PC-3 (cell line): ENCODE measurements at regions not wholly inside any gene's neighbourhood (a gene's known extent, or its start where the extent isn't known, plus 50 kb on each side); places are given as distances from the start of the nearest gene placed in this dataset.

Experiments used
- ATAC-seq: fragments of 200-7000 bp; cut with Tn5 transposase; 2 replicates; pipeline ENCODE4 v1.9.1; 2020; ENCODE audit warnings: mild to moderate bottlenecking, moderate library complexity
- BruUV-seq: library from RNA; stranded (reverse); fragments of 400-500 nt; replicated peaks from 2 replicates; lab custom pipeline; 2021; lab: Mats Ljungman, UMichigan
- CTCF ChIA-PET: fragments of 300-600 bp; sonication (Branson Sonifier 250); formaldehyde crosslinking; loops from one replicate; lab custom pipeline; 2022; ENCODE audit warnings: antibody characterized with exemption; lab: Charles Lee
- POLR2A ChIA-PET: fragments of 300-600 bp; sonication (Branson Sonifier 250); formaldehyde crosslinking; loops from one replicate; lab custom pipeline; 2022; ENCODE audit warnings: antibody characterized with exemption; ENCODE audit not compliant: unreplicated experiment; lab: Charles Lee
- DNase-seq: peaks from one replicate; pipeline ENCODE4 v3.0.0-alpha.2; 2015
- H2AFZ ChIP-seq: fragments of 300-600 bp; sonication (generic); 2 replicates; pipeline ENCODE4 v1.6.0; 2016; ENCODE audit warnings: antibody characterized with exemption, low read length
- H3F3A ChIP-seq: fragments of 300-600 bp; sonication (generic); one replicate; pipeline ENCODE4 v1.6.0; 2017; ENCODE audit warnings: antibody characterized with exemption, low read length, control low read depth, mild to moderate bottlenecking; ENCODE audit not compliant: unreplicated experiment
- H3K27ac ChIP-seq: fragments of 300-600 bp; sonication (generic); 2 replicates; pipeline ENCODE4 v1.5.1; 2016; ENCODE audit warnings: mild to moderate bottlenecking, low read length
- H3K27me3 ChIP-seq: fragments of 300-600 bp; sonication (generic); 2 replicates; pipeline ENCODE4 v1.6.1; 2016; ENCODE audit warnings: low read length, mixed read lengths
- H3K36me3 ChIP-seq: fragments of 300-600 bp; sonication (generic); 2 replicates; pipeline ENCODE4 v1.6.1; 2016; ENCODE audit warnings: low read depth, mixed run types, low read length, mixed read lengths
- H3K4me1 ChIP-seq: fragments of 300-600 bp; sonication (generic); 2 replicates; pipeline ENCODE4 v1.5.1; 2016; ENCODE audit warnings: low read length; ENCODE audit not compliant: insufficient read depth
- H3K4me2 ChIP-seq: fragments of 300-600 bp; sonication (generic); 2 replicates; pipeline ENCODE4 v1.6.0; 2016; ENCODE audit warnings: low read length
- H3K4me3 ChIP-seq: fragments of 300-600 bp; sonication (generic); 2 replicates; pipeline ENCODE4 v1.5.1; 2016; ENCODE audit warnings: mild to moderate bottlenecking, low read length, mixed read lengths
- H3K79me2 ChIP-seq: fragments of 300-600 bp; sonication (generic); 2 replicates; pipeline ENCODE4 v1.6.1; 2017; ENCODE audit warnings: low read length, mixed read lengths
- H3K9ac ChIP-seq: fragments of 300-600 bp; sonication (generic); 2 replicates; pipeline ENCODE4 v1.6.0; 2016; ENCODE audit warnings: mild to moderate bottlenecking, low read length
- H3K9me2 ChIP-seq: fragments of 300-600 bp; sonication (generic); replicated peaks from 2 replicates; pipeline ENCODE4 v1.6.1; 2016; ENCODE audit warnings: mixed run types, low read length, mixed read lengths
- H3K9me3 ChIP-seq: fragments of 300-600 bp; sonication (generic); 2 replicates; pipeline ENCODE4 v1.6.1; 2016; ENCODE audit warnings: low read length, mixed read lengths
- H4K20me1 ChIP-seq: fragments of 300-600 bp; sonication (generic); 2 replicates; pipeline ENCODE4 v1.6.1; 2016; ENCODE audit warnings: low read length, mixed read lengths
- CTCF ChIP-seq: fragments of 300-600 bp; sonication (generic); conservative IDR thresholded peaks from 2 replicates; pipeline ENCODE4 v1.5.1; 2017; ENCODE audit warnings: antibody characterized with exemption, low read depth, mild to moderate bottlenecking, low read length
- EZH2 ChIP-seq: fragments of 300-600 bp; sonication (generic); IDR thresholded peaks from one replicate; pipeline ENCODE4 v1.6.1; 2017; ENCODE audit warnings: antibody characterized with exemption, mild to moderate bottlenecking, low read length; ENCODE audit not compliant: unreplicated experiment
- EZH2phosphoT487 ChIP-seq: fragments of 300-600 bp; sonication (generic); IDR thresholded peaks from 2 replicates; pipeline ENCODE4 v1.6.1; 2018; ENCODE audit warnings: mild to moderate bottlenecking, antibody characterized with exemption, low read length, borderline replicate concordance
- intact Hi-C: fragments of 100-400 bp; cut with micrococcal nuclease; formaldehyde crosslinking; loops from 2 replicates; pipeline ENCODE4 v1.9.0; 2023

- Histone ChIP-seq H3K9ac (no peak overlapping the region), H3K9me3 (no peaks in the 10 kb centered on the region), H3K4me2 (no peak overlapping the region), H3F3A (no peaks in the 10 kb centered on the region), H3K27me3 (0 out of 2 replicates have a peak, but pooled peaks cover 6% of the 10 kb centered on the region), H3K9me2 (no peaks in the 10 kb centered on the region), H4K20me1 (no peaks in the 10 kb centered on the region), H2AFZ (no peak overlapping the region), H3K4me1 (no peaks in the 10 kb centered on the region), H3K4me3 (no peak overlapping the region), H3K27ac (no peak overlapping the region), H3K36me3 (no peaks in the 10 kb centered on the region), H3K79me2 (no peaks in the 10 kb centered on the region)
- ATAC-seq (no peak), DNase-seq (no peak)
- intact Hi-C loops: no loop called here
- TF ChIP-seq EZH2 (no peak), EZH2phosphoT487 (no peak), CTCF (no peak)
- BruUV-seq: no TSS peak
- ChIA-PET POLR2A (no interaction called here), CTCF (no interaction called here)
Observed at GRCh38 chr19:29086646-29087045, 126.3 kb downstream of the UQCRFS1 start.

GRCh38 chr19:29086182-29086581 lies 126.8 kb downstream of the UQCRFS1 start:
- ATAC-seq: no peak
- DNase-seq: no peak
- ChIA-PET POLR2A (no interaction called here), CTCF (no interaction called here)
- Histone ChIP-seq H3K9ac (no peak overlapping the region), H3K36me3 (no peaks in the 10 kb centered on the region), H3K79me2 (no peaks in the 10 kb centered on the region), H3K4me2 (no peak overlapping the region), H3K4me3 (no peak overlapping the region), H3K27ac (no peak overlapping the region), H3K9me3 (no peaks in the 10 kb centered on the region), H3K9me2 (no peaks in the 10 kb centered on the region), H4K20me1 (no peaks in the 10 kb centered on the region), H2AFZ (no peak overlapping the region), H3K4me1 (no peaks in the 10 kb centered on the region), H3K27me3 (0 out of 2 replicates have a peak, but pooled peaks cover 6% of the 10 kb centered on the region), H3F3A (no peaks in the 10 kb centered on the region)
- intact Hi-C loops: no loop called here
- BruUV-seq: no TSS peak
- no peak for TF ChIP-seq EZH2phosphoT487
- no peak for TF ChIP-seq CTCF
- no peak for TF ChIP-seq EZH2

GRCh38 chr19:29085630-29086029 lies 127.3 kb downstream of the UQCRFS1 start:
- no TSS peak for BruUV-seq
- POLR2A ChIA-PET: no interaction called here
- no peaks in the 10 kb centered on the region for H3K36me3 ChIP-seq
- DNase-seq: no peak
- H3K27me3 ChIP-seq: 0 out of 2 replicates have a peak, but pooled peaks cover 6% of the 10 kb centered on the region
- intact Hi-C loops: no loop called here
- no peaks in the 10 kb centered on the region for H3K4me1 ChIP-seq
- no peak overlapping the region for H3K4me3 ChIP-seq
- H4K20me1 ChIP-seq: no peaks in the 10 kb centered on the region
- CTCF ChIA-PET: no interaction called here
- no peak overlapping the region for H3K4me2 ChIP-seq
- no peak overlapping the region for H2AFZ ChIP-seq
- no peak overlapping the region for H3K9ac ChIP-seq
- H3K9me3 ChIP-seq: no peaks in the 10 kb centered on the region
- ATAC-seq: no peak
- no peaks in the 10 kb centered on the region for H3F3A ChIP-seq
- no peaks in the 10 kb centered on the region for H3K79me2 ChIP-seq
- no peaks in the 10 kb centered on the region for H3K9me2 ChIP-seq
- no peak for TF ChIP-seq CTCF
- no peak for TF ChIP-seq EZH2phosphoT487
- no peak for TF ChIP-seq EZH2
- no peak overlapping the region for H3K27ac ChIP-seq
